Stomach (tissue), 4 donors: ENCODE measurements at regions not wholly inside any gene's neighbourhood (a gene's known extent, or its start where the extent isn't known, plus 50 kb on each side); places are given as distances from the start of the nearest gene placed in this dataset.
"Not testable (repeated sequence)": the region's sequence is repeated elsewhere in the genome, so short reads cannot be mapped to it uniquely, and the experiment has no call there.

Experiments used
- EP300 ChIP-seq: sonication (generic); formaldehyde crosslinking; IDR thresholded peaks from one replicate; pipeline ENCODE4 v1.6.1; 2017; ENCODE audit warnings: antibody characterized with exemption
- POLR2A ChIP-seq, 4 donors: fragments of 450-650 bp; IDR thresholded peaks; one replicate each; pipeline ENCODE4 v1.6.1; 2016; ENCODE audit warnings: antibody characterized with exemption in 4 of 4, control low read depth in 2 of 4, mild to moderate bottlenecking in 1 of 4, moderate library complexity in 1 of 4
- POLR2AphosphoS5 ChIP-seq, 3 donors: sonication (generic); formaldehyde crosslinking; IDR thresholded peaks; one replicate each; pipeline ENCODE4 v1.6.1; 2016; ENCODE audit warnings: antibody characterized with exemption in 3 of 3
- TF ChIP-seq, protein P1 (sequence below), 7 experiments: fragments of 450-650 bp in 4 of 7; fragments of 200-600 bp in 3 of 7; sonication (generic) in 3 of 7; IDR thresholded peaks; one replicate each; pipeline ENCODE4 v1.5.1; 2016 to 2019; ENCODE audit warnings: antibody characterized with exemption in 7 of 7, control low read depth in 2 of 7, mild to moderate bottlenecking in 1 of 7

DNA sequence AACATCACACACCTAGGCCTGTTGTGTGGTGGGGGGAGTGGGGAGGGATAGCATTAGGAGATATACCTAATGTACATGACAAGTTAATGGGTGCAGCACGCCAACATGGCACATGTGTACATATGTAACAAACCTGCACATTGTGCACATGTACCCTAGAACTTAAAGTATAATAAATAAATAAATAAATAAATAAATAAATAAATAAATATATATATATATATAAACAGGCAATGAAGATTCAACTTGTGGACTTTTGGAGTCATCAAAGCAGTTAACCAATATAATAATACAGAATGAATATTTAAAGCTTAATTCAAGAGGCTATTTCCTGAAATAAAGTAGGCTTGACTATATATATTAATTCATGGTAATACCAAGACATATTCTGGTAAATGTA is 167.0 kb downstream of the FOXD2 start:
- TF ChIP-seq, protein P1, sequence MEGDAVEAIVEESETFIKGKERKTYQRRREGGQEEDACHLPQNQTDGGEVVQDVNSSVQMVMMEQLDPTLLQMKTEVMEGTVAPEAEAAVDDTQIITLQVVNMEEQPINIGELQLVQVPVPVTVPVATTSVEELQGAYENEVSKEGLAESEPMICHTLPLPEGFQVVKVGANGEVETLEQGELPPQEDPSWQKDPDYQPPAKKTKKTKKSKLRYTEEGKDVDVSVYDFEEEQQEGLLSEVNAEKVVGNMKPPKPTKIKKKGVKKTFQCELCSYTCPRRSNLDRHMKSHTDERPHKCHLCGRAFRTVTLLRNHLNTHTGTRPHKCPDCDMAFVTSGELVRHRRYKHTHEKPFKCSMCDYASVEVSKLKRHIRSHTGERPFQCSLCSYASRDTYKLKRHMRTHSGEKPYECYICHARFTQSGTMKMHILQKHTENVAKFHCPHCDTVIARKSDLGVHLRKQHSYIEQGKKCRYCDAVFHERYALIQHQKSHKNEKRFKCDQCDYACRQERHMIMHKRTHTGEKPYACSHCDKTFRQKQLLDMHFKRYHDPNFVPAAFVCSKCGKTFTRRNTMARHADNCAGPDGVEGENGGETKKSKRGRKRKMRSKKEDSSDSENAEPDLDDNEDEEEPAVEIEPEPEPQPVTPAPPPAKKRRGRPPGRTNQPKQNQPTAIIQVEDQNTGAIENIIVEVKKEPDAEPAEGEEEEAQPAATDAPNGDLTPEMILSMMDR (IDR thresholded peaks at IDR 0.05), result not testable (repeated sequence)
- not testable (repeated sequence) for TF ChIP-seq POLR2A (IDR thresholded peaks at IDR 0.05); EP300; POLR2AphosphoS5 (IDR thresholded peaks at IDR 0.05)
